ENCODE measurements at regions not wholly inside any gene's neighbourhood (a gene's known extent, or its start where the extent isn't known, plus 50 kb on each side); places are given as distances from the start of the nearest gene placed in this dataset.

DNA sequence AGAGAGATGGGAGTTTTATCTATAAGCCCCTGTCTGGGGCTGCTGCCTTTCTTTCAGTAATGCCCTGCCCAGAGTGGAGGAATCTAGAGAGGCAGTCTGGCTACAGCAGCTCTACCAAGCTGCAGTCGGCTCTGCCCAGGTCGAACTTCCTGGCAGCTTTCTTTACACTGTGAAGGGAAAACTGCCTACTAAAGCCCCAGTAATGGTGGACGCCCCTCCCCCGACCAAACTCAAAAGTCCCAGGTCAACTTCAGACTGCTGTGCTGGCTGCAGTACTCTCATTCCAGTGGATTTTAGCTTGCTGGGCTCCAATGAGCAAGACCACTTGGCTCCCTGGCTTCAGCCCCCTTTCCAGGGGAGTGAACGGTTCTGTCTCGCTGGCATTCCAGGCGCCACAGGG is 65.9 kb upstream of the RARB start:
- TF ChIP-seq, protein P1, sequence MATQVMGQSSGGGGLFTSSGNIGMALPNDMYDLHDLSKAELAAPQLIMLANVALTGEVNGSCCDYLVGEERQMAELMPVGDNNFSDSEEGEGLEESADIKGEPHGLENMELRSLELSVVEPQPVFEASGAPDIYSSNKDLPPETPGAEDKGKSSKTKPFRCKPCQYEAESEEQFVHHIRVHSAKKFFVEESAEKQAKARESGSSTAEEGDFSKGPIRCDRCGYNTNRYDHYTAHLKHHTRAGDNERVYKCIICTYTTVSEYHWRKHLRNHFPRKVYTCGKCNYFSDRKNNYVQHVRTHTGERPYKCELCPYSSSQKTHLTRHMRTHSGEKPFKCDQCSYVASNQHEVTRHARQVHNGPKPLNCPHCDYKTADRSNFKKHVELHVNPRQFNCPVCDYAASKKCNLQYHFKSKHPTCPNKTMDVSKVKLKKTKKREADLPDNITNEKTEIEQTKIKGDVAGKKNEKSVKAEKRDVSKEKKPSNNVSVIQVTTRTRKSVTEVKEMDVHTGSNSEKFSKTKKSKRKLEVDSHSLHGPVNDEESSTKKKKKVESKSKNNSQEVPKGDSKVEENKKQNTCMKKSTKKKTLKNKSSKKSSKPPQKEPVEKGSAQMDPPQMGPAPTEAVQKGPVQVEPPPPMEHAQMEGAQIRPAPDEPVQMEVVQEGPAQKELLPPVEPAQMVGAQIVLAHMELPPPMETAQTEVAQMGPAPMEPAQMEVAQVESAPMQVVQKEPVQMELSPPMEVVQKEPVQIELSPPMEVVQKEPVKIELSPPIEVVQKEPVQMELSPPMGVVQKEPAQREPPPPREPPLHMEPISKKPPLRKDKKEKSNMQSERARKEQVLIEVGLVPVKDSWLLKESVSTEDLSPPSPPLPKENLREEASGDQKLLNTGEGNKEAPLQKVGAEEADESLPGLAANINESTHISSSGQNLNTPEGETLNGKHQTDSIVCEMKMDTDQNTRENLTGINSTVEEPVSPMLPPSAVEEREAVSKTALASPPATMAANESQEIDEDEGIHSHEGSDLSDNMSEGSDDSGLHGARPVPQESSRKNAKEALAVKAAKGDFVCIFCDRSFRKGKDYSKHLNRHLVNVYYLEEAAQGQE (IDR thresholded peaks at IDR 0.05; ENCODE audit: borderline replicate concordance) = no peak
- TF ChIP-seq CTCF (IDR thresholded peaks at IDR 0.05; ENCODE audit: poor library complexity, severe bottlenecking) (no peak), EZH2 (IDR thresholded peaks at IDR 0.05; ENCODE audit: borderline replicate concordance, insufficient read depth, low read length, poor library complexity, severe bottlenecking) (no peak), POLR2AphosphoS5 (IDR thresholded peaks at IDR 0.05) (no peak), EP300 (conservative IDR thresholded peaks at IDR 0.05; ENCODE audit: poor library complexity, severe bottlenecking) (no peak)
